Amygdala (tissue), 56 donors: ENCODE measurements at regions not wholly inside any gene's neighbourhood (a gene's known extent, or its start where the extent isn't known, plus 50 kb on each side); places are given as distances from the start of the nearest gene placed in this dataset.
"Not testable (repeated sequence)": the region's sequence is repeated elsewhere in the genome, so short reads cannot be mapped to it uniquely, and the experiment has no call there.

ENCODE experiments used
- DNase-seq, 56 donors: peaks; one replicate each; lab custom pipeline; 2025; lab: John Stamatoyannopoulos, UW

- DNase-seq, result not testable (repeated sequence)
Measured at GRCh38 chr2:146696787-146697186, 1148.0 kb upstream of the ACVR2A start.

GRCh38 chr2:146681991-146682390 lies 1162.8 kb upstream of the ACVR2A start:
- DNase-seq, result no peak

- no peak for DNase-seq
Measured at GRCh38 chr2:146678516-146678915, 1166.3 kb upstream of the ACVR2A start.

GRCh38 chr2:146677280-146677679 lies 1167.5 kb upstream of the ACVR2A start:
- no peak for DNase-seq

GRCh38 chr2:146669735-146670134 lies 1175.1 kb upstream of the ACVR2A start:
- DNase-seq, result no peak

GRCh38 chr2:146666340-146666739 lies 1178.5 kb upstream of the ACVR2A start:
- DNase-seq, result no peak

- DNase-seq, result no peak
Measured at GRCh38 chr2:146665800-146666199, 1179.0 kb upstream of the ACVR2A start.

- no peak for DNase-seq
Measured at GRCh38 chr2:146661473-146662096, 1183.2 kb upstream of the ACVR2A start.

- no peak for DNase-seq
Measured at GRCh38 chr2:146659976-146660375, 1184.9 kb upstream of the ACVR2A start.

- DNase-seq, result no peak
Measured at GRCh38 chr2:146652311-146652710, 1192.5 kb upstream of the ACVR2A start.

- no peak for DNase-seq
Measured at GRCh38 chr2:146651361-146651760, 1193.5 kb upstream of the ACVR2A start.

GRCh38 chr2:146642066-146642465 lies 1202.8 kb upstream of the ACVR2A start:
- no peak for DNase-seq

GRCh38 chr2:146634230-146635097 lies 1210.4 kb upstream of the ACVR2A start:
- no peak for DNase-seq

- DNase-seq, result no peak
Measured at GRCh38 chr2:146633159-146633558, 1211.7 kb upstream of the ACVR2A start.

- no peak for DNase-seq
Measured at GRCh38 chr2:146632707-146633106, 1212.1 kb upstream of the ACVR2A start.

GRCh38 chr2:146624430-146625160 lies 1220.2 kb upstream of the ACVR2A start:
- no peak for DNase-seq

- DNase-seq, result no peak
Measured at GRCh38 chr2:146623771-146624170, 1221.1 kb upstream of the ACVR2A start.

GRCh38 chr2:146621656-146622055 lies 1223.2 kb upstream of the ACVR2A start:
- DNase-seq, result no peak

- no peak for DNase-seq
Measured at GRCh38 chr2:146615778-146616177, 1229.1 kb upstream of the ACVR2A start.

- no peak for DNase-seq
Measured at GRCh38 chr2:146608490-146608889, 1236.3 kb upstream of the ACVR2A start.

- DNase-seq, result no peak
Measured at GRCh38 chr2:146604521-146604920, 1240.3 kb upstream of the ACVR2A start.
